ENCODE measurements at regions not wholly inside any gene's neighbourhood (a gene's known extent, or its start where the extent isn't known, plus 50 kb on each side); places are given as distances from the start of the nearest gene placed in this dataset.

DNA sequence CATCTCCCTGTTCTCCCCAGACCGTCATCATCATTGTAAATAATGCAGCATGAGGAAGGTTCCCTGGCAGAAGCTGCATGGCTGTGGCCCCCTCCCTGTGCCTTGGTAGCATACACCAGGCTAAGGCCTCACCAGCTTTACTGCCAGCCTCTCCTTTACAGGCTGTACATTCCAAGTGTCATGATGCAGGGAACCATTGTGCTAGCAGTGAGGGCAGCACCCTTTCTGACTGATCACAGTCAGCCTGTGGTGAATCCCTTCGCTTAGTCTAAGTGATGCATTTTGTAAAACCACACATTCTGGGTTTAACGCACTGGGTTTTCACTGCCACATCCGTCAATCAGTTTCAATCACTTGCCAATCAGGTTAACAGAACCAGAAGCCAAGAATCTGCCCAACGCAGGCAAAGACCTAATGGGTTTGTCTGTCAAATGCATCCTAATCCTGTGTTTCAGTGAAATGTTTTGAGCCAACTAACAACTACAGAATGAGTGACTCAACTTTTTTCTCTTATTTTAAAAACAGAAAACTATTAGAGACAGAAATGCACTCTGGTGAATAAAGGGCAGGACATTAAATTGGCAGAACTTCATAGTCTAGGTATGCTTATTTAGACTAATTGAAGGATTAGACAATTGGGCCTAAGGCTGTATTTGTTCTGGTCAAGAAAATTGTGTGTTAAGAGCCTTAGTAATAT, 225.9 kb upstream of the DPH6 start:
- TF ChIP-seq, protein P1, sequence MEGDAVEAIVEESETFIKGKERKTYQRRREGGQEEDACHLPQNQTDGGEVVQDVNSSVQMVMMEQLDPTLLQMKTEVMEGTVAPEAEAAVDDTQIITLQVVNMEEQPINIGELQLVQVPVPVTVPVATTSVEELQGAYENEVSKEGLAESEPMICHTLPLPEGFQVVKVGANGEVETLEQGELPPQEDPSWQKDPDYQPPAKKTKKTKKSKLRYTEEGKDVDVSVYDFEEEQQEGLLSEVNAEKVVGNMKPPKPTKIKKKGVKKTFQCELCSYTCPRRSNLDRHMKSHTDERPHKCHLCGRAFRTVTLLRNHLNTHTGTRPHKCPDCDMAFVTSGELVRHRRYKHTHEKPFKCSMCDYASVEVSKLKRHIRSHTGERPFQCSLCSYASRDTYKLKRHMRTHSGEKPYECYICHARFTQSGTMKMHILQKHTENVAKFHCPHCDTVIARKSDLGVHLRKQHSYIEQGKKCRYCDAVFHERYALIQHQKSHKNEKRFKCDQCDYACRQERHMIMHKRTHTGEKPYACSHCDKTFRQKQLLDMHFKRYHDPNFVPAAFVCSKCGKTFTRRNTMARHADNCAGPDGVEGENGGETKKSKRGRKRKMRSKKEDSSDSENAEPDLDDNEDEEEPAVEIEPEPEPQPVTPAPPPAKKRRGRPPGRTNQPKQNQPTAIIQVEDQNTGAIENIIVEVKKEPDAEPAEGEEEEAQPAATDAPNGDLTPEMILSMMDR (IDR thresholded peaks at IDR 0.05): no peak

DNA sequence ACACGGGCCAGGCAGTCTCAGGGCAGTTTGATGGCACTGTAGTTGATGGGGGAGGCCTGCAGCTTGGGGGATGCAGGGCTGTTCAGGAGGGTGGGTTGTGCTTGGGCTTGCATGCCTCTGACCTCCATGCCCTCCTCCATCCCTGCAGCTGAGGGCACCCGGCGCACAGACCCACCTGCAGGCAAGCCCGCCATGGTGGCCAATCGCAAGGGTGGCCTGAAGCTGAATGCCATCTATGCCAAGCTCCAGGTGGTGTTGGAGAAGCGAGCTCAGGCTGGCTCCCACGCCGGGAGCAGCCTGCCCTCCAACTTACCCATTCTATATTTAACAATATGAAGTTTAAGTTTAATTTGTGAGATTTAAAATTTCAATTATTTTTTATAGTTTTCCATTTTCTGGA, 228.7 kb upstream of the DPH6 start:
- no peak for DNase-seq
- H3K4me3 ChIP-seq: no peak overlapping the region
- intact Hi-C loops (cut with DNase I): no loop called here

More for the DNA sequence above, 225.9 kb upstream of the DPH6 start:
- no peak for ATAC-seq
- H3K4me1 ChIP-seq: no peaks in the 10 kb centered on the region
- no peak overlapping the region for H3K4me3 ChIP-seq
- H3K27me3 ChIP-seq (ENCODE audit: low read depth): no peaks in the 10 kb centered on the region
- intact Hi-C loops (cut with DNase I): no loop called here
- DNase-seq: no peak
- H3K36me3 ChIP-seq: no peaks in the 10 kb centered on the region
- no peak overlapping the region for H3K27ac ChIP-seq
- H3K9me3 ChIP-seq: no peaks in the 10 kb centered on the region

DNA sequence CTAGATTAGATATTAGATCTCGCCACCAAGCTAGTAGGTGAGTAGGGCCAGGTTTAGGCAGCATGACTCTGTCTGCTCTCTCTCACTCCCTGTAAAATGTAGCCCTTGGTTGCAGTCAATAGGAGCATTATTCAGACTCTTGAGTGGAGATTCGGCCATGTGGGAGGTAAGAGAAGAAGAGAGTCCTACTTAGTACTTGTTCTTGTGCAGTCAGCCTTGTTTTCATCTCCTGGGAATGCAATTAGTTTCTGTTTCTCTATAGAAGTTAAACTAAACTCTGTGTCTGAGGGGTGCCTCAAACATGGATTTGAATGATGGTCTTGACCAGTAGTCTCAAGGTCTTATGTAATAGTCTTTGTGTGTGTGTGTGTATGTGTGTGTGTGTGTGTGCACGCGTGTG, 229.5 kb upstream of the DPH6 start:
- H3K27ac ChIP-seq: no peak overlapping the region
- no peak for DNase-seq
- intact Hi-C loops (cut with DNase I): no loop called here
- H3K27me3 ChIP-seq (ENCODE audit: low read depth): no peaks in the 10 kb centered on the region
- TF ChIP-seq, protein P1 (IDR thresholded peaks at IDR 0.05): no peak
- H3K36me3 ChIP-seq: no peaks in the 10 kb centered on the region
- no peaks in the 10 kb centered on the region for H3K4me1 ChIP-seq
- H3K4me3 ChIP-seq: no peak overlapping the region
- no peaks in the 10 kb centered on the region for H3K9me3 ChIP-seq
- ATAC-seq: no peak

More for the DNA sequence above, 228.7 kb upstream of the DPH6 start:
- ATAC-seq: no peak
- TF ChIP-seq, protein P1 (IDR thresholded peaks at IDR 0.05): no peak
- H3K36me3 ChIP-seq: no peaks in the 10 kb centered on the region
- no peak overlapping the region for H3K27ac ChIP-seq
- H3K9me3 ChIP-seq: no peaks in the 10 kb centered on the region
- no peaks in the 10 kb centered on the region for H3K27me3 ChIP-seq (ENCODE audit: low read depth)
- no peaks in the 10 kb centered on the region for H3K4me1 ChIP-seq

DNA sequence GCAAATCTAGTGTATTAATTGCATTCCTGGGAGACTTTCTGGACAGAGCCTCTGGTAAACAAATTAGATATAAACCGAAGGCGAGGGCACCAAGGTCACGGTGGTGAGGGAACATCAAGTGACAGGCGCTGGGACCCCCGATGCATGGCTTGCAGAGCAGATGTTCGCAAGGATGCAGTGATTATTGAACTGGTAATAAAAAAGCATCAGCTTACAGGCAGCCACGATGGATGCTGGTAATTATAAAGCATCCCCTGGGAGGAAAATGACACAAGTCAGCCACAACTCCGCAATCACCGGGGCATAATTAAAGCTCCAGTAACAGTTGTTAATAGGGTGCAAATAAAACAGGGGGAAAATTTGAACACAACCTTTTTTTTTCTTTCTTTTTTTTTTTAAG, 231.1 kb upstream of the DPH6 start:
- Histone ChIP-seq H3K9me3 (no peaks in the 10 kb centered on the region), H3K36me3 (no peaks in the 10 kb centered on the region), H3K27ac (no peak overlapping the region), H3K4me3 (no peak overlapping the region), H3K27me3 (ENCODE audit: low read depth) (no peaks in the 10 kb centered on the region), H3K4me1 (no peaks in the 10 kb centered on the region)
- no peak for ATAC-seq
- TF ChIP-seq, protein P1 (IDR thresholded peaks at IDR 0.05): no peak
- intact Hi-C loops (cut with DNase I): no loop called here
- no peak for DNase-seq

DNA sequence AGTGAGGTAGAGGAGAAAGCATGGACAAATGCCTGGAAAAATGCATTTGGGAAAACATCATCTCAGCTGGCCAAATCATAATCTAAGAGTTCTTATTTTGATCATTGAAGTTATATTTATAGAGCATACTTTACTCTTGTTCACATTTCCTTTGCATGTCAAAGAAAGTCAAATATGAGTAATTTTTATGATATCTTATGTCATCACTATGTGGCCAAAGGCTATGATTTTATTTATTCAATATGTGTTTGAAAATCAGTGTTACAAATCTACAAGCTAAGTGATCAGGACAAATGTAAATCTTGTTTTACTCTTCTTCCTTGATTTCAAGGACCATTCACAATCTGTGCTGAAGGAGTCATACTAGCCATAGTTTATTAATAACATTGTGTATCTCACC, 237.2 kb upstream of the DPH6 start:
- no peak overlapping the region for H3K4me3 ChIP-seq
- DNase-seq (no peak), ATAC-seq (no peak)
- H3K27ac ChIP-seq: no peak overlapping the region
- no peaks in the 10 kb centered on the region for H3K36me3 ChIP-seq
- no peaks in the 10 kb centered on the region for H3K4me1 ChIP-seq
- no peaks in the 10 kb centered on the region for H3K27me3 ChIP-seq (ENCODE audit: low read depth)
- H3K9me3 ChIP-seq: no peaks in the 10 kb centered on the region
- TF ChIP-seq, protein P1 (IDR thresholded peaks at IDR 0.05): no peak
- intact Hi-C loops (cut with DNase I): no loop called here
